CD14-positive monocyte (primary cell): ENCODE measurements at regions not wholly inside any gene's neighbourhood (a gene's known extent, or its start where the extent isn't known, plus 50 kb on each side); places are given as distances from the start of the nearest gene placed in this dataset.

Source experiments
- DNase-seq, 3 donors: peaks; one replicate each; pipeline ENCODE4 v3.0.0-alpha.2; 2011 to 2022
- H2AFZ ChIP-seq: 2 replicates; pipeline ENCODE4 v1.6.0; 2012; ENCODE audit warnings: mild to moderate bottlenecking, low read depth, low read length, inconsistent platforms; ENCODE audit not compliant: insufficient read depth, poor library complexity, severe bottlenecking
- H3K27ac ChIP-seq, 2 donors: 1 replicate in 1 of 2; 2 replicates in 1 of 2; pipeline ENCODE4 v1.5.1; 2012 to 2013; ENCODE audit warnings: low read length in 2 of 2, control low read depth in 1 of 2, inconsistent platforms in 1 of 2, low read depth in 1 of 2, mild to moderate bottlenecking in 1 of 2
- H3K27me3 ChIP-seq, 2 donors: one replicate each; pipeline versions ENCODE4 v1.6.0 to v1.6.1; 2011 to 2013; ENCODE audit warnings: low read length in 2 of 2; ENCODE audit not compliant: control insufficient read depth in 2 of 2, insufficient read depth in 2 of 2
- H3K36me3 ChIP-seq, 2 donors: replicated peaks in 1 of 2; 1 replicate in 1 of 2; 2 replicates in 1 of 2; pipeline versions ENCODE4 v1.5.1 to v1.6.1; 2012 to 2013; ENCODE audit warnings: low read length in 2 of 2, control low read depth in 1 of 2, inconsistent platforms in 1 of 2, mild to moderate bottlenecking in 1 of 2; ENCODE audit not compliant: insufficient read depth in 2 of 2, control insufficient read depth in 1 of 2
- H3K4me1 ChIP-seq, 2 donors: 1 replicate in 1 of 2; 2 replicates in 1 of 2; pipeline versions ENCODE4 v1.5.1 to v1.6.1; 2012 to 2013; ENCODE audit warnings: low read length in 2 of 2, control low read depth in 1 of 2, inconsistent platforms in 1 of 2, mild to moderate bottlenecking in 1 of 2, moderate library complexity in 1 of 2; ENCODE audit not compliant: insufficient read depth in 2 of 2, control insufficient read depth in 1 of 2
- H3K4me2 ChIP-seq: replicated peaks from 2 replicates; pipeline ENCODE3; 2012; ENCODE audit warnings: low read length, moderate library complexity, mild to moderate bottlenecking; ENCODE audit not compliant: poor library complexity, severe bottlenecking; ENCODE audit errors: extremely low read depth
- H3K4me3 ChIP-seq, 3 experiments: fragments of 200-600 bp in 1 of 3; sonication (generic) in 1 of 3; replicated peaks in 1 of 3; 1 replicate in 2 of 3; 2 replicates in 1 of 3; pipeline ENCODE4 v1.5.1; 2011 to 2013; ENCODE audit warnings: low read length in 3 of 3, mild to moderate bottlenecking in 3 of 3, control low read depth in 2 of 3, low read depth in 2 of 3, inconsistent platforms in 1 of 3, moderate library complexity in 1 of 3
- H3K79me2 ChIP-seq: 2 replicates; pipeline ENCODE4 v1.6.0; 2012; ENCODE audit warnings: mild to moderate bottlenecking, control low read depth, inconsistent platforms, low read length, moderate library complexity; ENCODE audit not compliant: insufficient read depth
- H3K9ac ChIP-seq: 2 replicates; pipeline ENCODE4 v1.6.0; 2017; ENCODE audit warnings: low read length, mild to moderate bottlenecking; ENCODE audit not compliant: insufficient read depth, poor library complexity, severe bottlenecking
- H3K9me3 ChIP-seq, 2 donors: replicated peaks in 1 of 2; 1 replicate in 1 of 2; 2 replicates in 1 of 2; pipeline versions ENCODE4 v1.5.1 to v1.6.1; 2012 to 2013; ENCODE audit warnings: low read length in 2 of 2, control low read depth in 1 of 2; ENCODE audit not compliant: control insufficient read depth in 1 of 2, insufficient read depth in 1 of 2
- H4K20me1 ChIP-seq: 2 replicates; pipeline ENCODE4 v1.6.0; 2012; ENCODE audit warnings: mild to moderate bottlenecking, low read length, control low read depth, moderate library complexity; ENCODE audit not compliant: insufficient read depth
- H3K27ac Mint-ChIP-seq, 7 donors: one replicate each; pipeline ENCODE4 v1.8.0; 2020; ENCODE audit warnings: mild to moderate bottlenecking in 7 of 7, mixed read lengths in 7 of 7, moderate library complexity in 6 of 7, inconsistent platforms in 2 of 7
- H3K27me3 Mint-ChIP-seq, 3 donors: one replicate each; pipeline ENCODE4 v1.8.0; 2021 to 2022; ENCODE audit warnings: low read depth in 3 of 3, mild to moderate bottlenecking in 3 of 3, mixed read lengths in 3 of 3, moderate library complexity in 3 of 3, inconsistent platforms in 1 of 3
- H3K36me3 Mint-ChIP-seq, 2 donors: one replicate each; pipeline ENCODE4 v1.8.0; 2020; ENCODE audit warnings: mixed read lengths in 2 of 2, inconsistent platforms in 1 of 2, mild to moderate bottlenecking in 1 of 2
- H3K4me1 Mint-ChIP-seq: one replicate; pipeline ENCODE4 v1.8.0; 2020; ENCODE audit warnings: mild to moderate bottlenecking, mixed read lengths
- H3K4me3 Mint-ChIP-seq, 2 donors: one replicate each; pipeline ENCODE4 v1.8.0; 2020; ENCODE audit warnings: mild to moderate bottlenecking in 2 of 2, mixed read lengths in 2 of 2, moderate library complexity in 1 of 2
- H3K9me3 Mint-ChIP-seq, 7 donors: one replicate each; pipeline ENCODE4 v1.8.0; 2020 to 2022; ENCODE audit warnings: mixed read lengths in 7 of 7, mild to moderate bottlenecking in 6 of 7, moderate library complexity in 6 of 7, inconsistent platforms in 2 of 7
- WGBS: methylation state at CpG from one replicate; pipeline ENCODE4 v1.1.5; 2013; ENCODE audit warnings: missing lambda C conversion rate; ENCODE audit not compliant: insufficient coverage; 5-methylcytosine and 5-hydroxymethylcytosine counted together
- intact Hi-C, 2 donors: fragments of 100-400 bp; cut with micrococcal nuclease; formaldehyde crosslinking; loops; one replicate each; pipeline versions ENCODE4 v1.15.0 to v1.15.1; 2023
- TF ChIP-seq, protein P1 (sequence below): fragments of 200-600 bp; IDR thresholded peaks from one replicate; pipeline ENCODE4 v1.8.0; 2022; ENCODE audit warnings: antibody characterized with exemption, mild to moderate bottlenecking

DNA sequence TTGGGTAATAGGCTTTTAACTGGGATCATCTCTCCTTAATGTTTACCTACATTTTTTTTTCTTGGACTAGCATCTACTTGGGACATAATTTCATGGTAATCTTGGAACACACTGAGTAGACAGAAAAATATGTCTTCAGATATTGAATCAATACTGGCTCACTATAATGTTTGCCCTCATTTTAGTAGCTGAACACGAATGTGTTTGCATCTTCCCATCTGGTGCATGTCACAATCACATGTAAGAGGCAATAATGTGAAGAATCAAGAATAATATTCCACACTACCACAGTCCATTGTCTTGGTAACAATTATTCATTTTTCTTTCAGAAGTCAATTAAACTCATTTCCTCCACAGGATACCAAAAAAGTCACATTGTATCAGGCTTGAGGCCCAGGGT, 382.7 kb upstream of the CDH10 start:
- Histone ChIP-seq H3K79me2 (no peaks in the 10 kb centered on the region), H3K27me3 (no peaks in the 10 kb centered on the region), H3K9ac (no peak overlapping the region), H3K4me2 (no peak overlapping the region), H3K27ac (no peak overlapping the region), H3K4me3 (no peak overlapping the region), H3K9me3 (peaks cover 0 to 5% of the 10 kb centered on the region in 2 donors), H2AFZ (no peak overlapping the region), H4K20me1 (no peaks in the 10 kb centered on the region), H3K4me1 (no peaks in the 10 kb centered on the region), H3K36me3 (no peaks in the 10 kb centered on the region)
- TF ChIP-seq, protein P1, sequence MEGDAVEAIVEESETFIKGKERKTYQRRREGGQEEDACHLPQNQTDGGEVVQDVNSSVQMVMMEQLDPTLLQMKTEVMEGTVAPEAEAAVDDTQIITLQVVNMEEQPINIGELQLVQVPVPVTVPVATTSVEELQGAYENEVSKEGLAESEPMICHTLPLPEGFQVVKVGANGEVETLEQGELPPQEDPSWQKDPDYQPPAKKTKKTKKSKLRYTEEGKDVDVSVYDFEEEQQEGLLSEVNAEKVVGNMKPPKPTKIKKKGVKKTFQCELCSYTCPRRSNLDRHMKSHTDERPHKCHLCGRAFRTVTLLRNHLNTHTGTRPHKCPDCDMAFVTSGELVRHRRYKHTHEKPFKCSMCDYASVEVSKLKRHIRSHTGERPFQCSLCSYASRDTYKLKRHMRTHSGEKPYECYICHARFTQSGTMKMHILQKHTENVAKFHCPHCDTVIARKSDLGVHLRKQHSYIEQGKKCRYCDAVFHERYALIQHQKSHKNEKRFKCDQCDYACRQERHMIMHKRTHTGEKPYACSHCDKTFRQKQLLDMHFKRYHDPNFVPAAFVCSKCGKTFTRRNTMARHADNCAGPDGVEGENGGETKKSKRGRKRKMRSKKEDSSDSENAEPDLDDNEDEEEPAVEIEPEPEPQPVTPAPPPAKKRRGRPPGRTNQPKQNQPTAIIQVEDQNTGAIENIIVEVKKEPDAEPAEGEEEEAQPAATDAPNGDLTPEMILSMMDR: no peak
- WGBS: no CpG with 5 or more reads among the region's 1 CpG
- intact Hi-C loops: no loop called here
- DNase-seq: no peak
- Mint-ChIP-seq H3K9me3 (peaks cover 2 to 9% (median 5%) of the 10 kb centered on the region in 7 donors), H3K36me3 (no peaks in the 10 kb centered on the region), H3K27me3 (peaks cover 0 to 1% (median 0%) of the 10 kb centered on the region in 3 donors), H3K27ac (no peak overlapping the region), H3K4me1 (no peaks in the 10 kb centered on the region), H3K4me3 (no peak overlapping the region)

DNA sequence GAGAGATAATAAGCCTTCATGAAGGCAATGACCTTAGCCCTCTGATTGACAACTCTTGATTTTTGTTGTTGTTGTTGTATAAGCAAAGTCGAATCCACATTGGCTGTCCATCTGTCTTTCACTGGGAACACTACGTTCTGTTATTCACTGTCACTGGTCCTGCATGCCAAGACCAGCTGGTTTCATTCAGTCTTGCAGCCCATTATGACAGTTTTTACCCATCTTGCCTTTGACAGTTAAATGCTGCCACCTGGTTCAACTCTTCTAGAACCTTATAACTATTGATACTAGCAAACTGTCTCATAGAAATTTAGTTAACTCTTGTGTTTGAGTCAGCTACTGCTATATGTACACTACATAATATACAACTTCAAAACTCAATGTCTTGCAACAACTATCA, 382.3 kb upstream of the CDH10 start:
- Mint-ChIP-seq H3K9me3 (peaks cover 2 to 7% (median 5%) of the 10 kb centered on the region in 7 donors), H3K36me3 (no peaks in the 10 kb centered on the region), H3K27me3 (peaks cover 0 to 1% (median 0%) of the 10 kb centered on the region in 3 donors), H3K4me1 (no peaks in the 10 kb centered on the region), H3K4me3 (no peak overlapping the region), H3K27ac (no peak overlapping the region)
- Histone ChIP-seq H4K20me1 (no peaks in the 10 kb centered on the region), H3K27ac (no peak overlapping the region), H2AFZ (no peak overlapping the region), H3K27me3 (no peaks in the 10 kb centered on the region), H3K4me3 (no peak overlapping the region), H3K9me3 (peaks cover 0 to 5% of the 10 kb centered on the region in 2 donors), H3K9ac (no peak overlapping the region), H3K4me2 (no peak overlapping the region), H3K79me2 (no peaks in the 10 kb centered on the region), H3K36me3 (no peaks in the 10 kb centered on the region), H3K4me1 (no peaks in the 10 kb centered on the region)
- intact Hi-C loops: no loop called here
- TF ChIP-seq, protein P1: no peak
- DNase-seq: no peak
- WGBS: 88% methylated on average over 1 of the region's 2 CpGs
